NCI-H345 treated with DMSO at 0.1 percent for 48 hours (cell line): ENCODE measurements at regions not wholly inside any gene's neighbourhood (a gene's known extent, or its start where the extent isn't known, plus 50 kb on each side); places are given as distances from the start of the nearest gene placed in this dataset.
"Not testable (repeated sequence)": the region's sequence is repeated elsewhere in the genome, so short reads cannot be mapped to it uniquely, and the experiment has no call there.

ENCODE experiments used
- DNase-seq: peaks from one replicate; lab custom pipeline; 2025; ENCODE audit not compliant: unreplicated experiment; lab: John Stamatoyannopoulos, UW

GRCh38 chr16:31727553-31727952 lies 146.1 kb upstream of the ZNF267 start:
- no peak for DNase-seq

GRCh38 chr16:31734265-31734664 lies 139.3 kb upstream of the ZNF267 start:
- no peak for DNase-seq

- not testable (repeated sequence) for DNase-seq
Measured at GRCh38 chr16:31745098-31745497, 128.5 kb upstream of the ZNF267 start.

- DNase-seq = no peak
Measured at GRCh38 chr16:31745900-31746299, 127.7 kb upstream of the ZNF267 start.

GRCh38 chr16:31754998-31755615 lies 118.5 kb upstream of the ZNF267 start:
- no peak for DNase-seq

- no peak for DNase-seq
Measured at GRCh38 chr16:31764103-31764502, 109.5 kb upstream of the ZNF267 start.

- DNase-seq = no peak
Measured at GRCh38 chr16:31767267-31767666, 106.3 kb upstream of the ZNF267 start.

- no peak for DNase-seq
Measured at GRCh38 chr16:31780342-31780741, 93.3 kb upstream of the ZNF267 start.

- DNase-seq = no peak
Measured at GRCh38 chr16:31785126-31785525, 88.5 kb upstream of the ZNF267 start.

GRCh38 chr16:31807086-31807485 lies 66.5 kb upstream of the ZNF267 start:
- no peak for DNase-seq

- DNase-seq = no peak
Measured at GRCh38 chr16:31810863-31811262, 62.7 kb upstream of the ZNF267 start.

GRCh38 chr16:31816141-31816540 lies 57.5 kb upstream of the ZNF267 start:
- not testable (repeated sequence) for DNase-seq

- no peak for DNase-seq
Measured at GRCh38 chr16:31819386-31819785, 54.2 kb upstream of the ZNF267 start.

GRCh38 chr16:31819948-31820347 lies 53.7 kb upstream of the ZNF267 start:
- no peak for DNase-seq
